ENCODE measurements at regions not wholly inside any gene's neighbourhood (a gene's known extent, or its start where the extent isn't known, plus 50 kb on each side); places are given as distances from the start of the nearest gene placed in this dataset.

GRCh38 chr5:132130918-132131715 is 57.5 kb downstream of the CSF2 start:
- no peak for DNase-seq

- no peak for DNase-seq
Measured at GRCh38 chr5:132132138-132132537, 58.5 kb downstream of the CSF2 start.

DNA sequence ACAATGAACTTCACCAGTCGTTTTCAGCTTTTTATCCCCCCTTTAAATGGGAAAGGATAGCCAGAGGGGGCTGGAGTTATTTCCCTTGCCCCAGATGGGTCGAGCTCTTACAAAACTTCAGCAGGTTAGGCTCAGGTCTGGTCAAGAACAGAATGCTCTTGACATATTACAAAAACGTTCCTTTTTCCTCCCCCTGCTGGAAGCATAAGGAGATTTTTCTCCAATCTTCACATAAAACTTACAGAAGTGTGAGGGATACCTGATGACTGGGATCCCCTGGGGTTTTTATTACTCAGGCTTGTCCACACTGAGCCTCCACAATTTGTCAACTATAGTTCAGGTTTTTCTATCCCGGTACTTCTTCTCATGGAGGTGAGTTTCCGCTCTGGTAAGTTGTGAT is 60.8 kb downstream of the CSF2 start:
- DNase-seq = peak; percentile 40

GRCh38 chr5:132136906-132137305 is 63.3 kb downstream of the CSF2 start:
- no peak for DNase-seq

DNA sequence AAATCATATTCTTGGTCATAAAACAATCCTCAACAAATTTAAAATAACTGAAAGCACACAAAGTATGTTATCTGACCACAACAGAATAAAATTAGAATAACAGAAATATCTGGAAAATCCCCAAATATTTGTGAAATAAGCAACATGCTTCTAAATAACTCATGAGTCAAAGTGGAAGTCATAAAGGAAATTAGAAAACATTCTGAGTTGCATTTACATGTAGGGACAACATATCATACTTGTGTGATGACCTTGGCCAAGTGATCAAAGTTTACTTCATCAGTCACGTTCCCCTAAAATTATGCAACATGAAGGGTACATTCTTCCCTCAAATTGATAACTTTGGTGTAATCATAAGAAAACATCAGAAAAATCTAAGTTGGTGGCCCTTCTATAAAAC is 64.7 kb downstream of the CSF2 start:
- DNase-seq = no peak
